D341Med (cell line): ENCODE measurements at regions not wholly inside any gene's neighbourhood (a gene's known extent, or its start where the extent isn't known, plus 50 kb on each side); places are given as distances from the start of the nearest gene placed in this dataset.

Experiments
- DNase-seq: peaks from one replicate; pipeline ENCODE4 v3.0.0; 2012; ENCODE audit warnings: low spot score

DNA sequence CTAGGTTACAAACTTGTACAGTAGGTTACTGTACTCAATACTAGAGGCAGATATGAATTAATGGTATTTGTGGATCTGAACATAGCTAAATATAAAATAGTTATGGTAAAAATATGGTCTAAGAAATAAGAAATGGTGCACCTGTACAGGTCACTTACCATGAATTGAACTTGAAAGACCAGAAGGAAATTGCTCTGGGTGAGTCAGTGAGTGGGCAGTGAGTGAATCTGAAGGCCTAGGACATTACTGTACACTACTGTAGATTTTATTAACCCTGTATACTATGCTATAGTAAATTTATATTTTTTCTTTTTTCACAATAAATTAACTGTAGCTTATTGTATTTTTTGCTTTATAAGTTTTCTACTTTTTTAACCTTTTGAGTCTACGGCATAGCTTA lies 1020.4 kb downstream of the CDH18 start:
- DNase-seq: no peak

DNA sequence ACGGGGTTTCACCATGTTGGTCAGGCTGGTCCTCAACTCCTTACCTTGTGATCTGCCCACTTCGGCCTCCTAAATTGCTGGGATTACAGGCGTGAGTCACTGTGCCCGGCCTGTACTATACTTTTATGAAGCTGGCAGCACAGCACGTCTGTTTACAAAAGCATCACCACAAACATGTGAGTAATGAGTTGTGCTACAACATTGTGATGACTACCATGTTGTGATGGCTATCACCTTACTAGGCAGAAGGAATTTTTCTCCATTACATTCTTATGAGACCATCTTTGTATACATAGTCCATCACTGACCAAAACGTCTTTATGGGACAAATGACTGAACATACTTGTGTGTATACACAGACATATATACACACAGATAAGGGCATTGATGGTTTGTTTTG lies 1019.0 kb downstream of the CDH18 start:
- no peak for DNase-seq

DNA sequence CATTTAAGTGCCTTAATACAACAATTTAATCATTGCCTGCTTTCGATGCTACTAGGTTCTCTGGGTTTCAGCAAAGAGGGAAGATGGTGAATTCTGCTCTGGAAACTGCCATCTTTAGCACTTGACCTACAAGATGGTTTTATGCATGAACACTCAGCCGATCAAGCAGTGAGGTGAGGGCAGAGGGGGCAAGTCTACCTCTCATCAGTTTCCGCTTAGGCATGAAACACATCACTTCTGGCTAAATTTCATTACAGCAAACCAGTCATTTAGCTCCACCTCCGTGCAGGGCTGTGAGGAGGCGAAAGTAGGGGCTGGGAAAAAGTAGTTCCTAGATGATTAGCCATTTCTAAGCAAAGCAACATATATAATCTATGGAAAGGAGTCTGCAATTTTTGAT lies 1018.0 kb downstream of the CDH18 start:
- DNase-seq: no peak

DNA sequence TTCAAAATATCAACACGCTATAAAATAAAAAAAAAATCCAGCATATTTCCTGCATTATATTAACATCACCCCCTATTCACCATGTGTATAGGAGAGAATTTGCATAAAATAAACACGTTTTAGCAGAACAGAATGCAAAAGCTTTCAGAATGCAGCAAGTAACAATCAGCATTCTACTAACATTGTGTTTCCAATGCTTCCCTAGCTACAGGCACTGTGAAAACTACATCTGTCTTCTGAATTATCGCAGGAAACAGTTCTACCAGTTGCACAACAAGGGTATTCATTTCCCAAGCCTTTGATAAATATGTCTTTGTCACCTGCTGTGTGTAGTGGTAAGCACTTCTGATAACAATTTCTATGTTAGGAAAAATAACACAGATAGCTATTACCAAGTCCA lies 1015.8 kb downstream of the CDH18 start:
- no peak for DNase-seq

DNA sequence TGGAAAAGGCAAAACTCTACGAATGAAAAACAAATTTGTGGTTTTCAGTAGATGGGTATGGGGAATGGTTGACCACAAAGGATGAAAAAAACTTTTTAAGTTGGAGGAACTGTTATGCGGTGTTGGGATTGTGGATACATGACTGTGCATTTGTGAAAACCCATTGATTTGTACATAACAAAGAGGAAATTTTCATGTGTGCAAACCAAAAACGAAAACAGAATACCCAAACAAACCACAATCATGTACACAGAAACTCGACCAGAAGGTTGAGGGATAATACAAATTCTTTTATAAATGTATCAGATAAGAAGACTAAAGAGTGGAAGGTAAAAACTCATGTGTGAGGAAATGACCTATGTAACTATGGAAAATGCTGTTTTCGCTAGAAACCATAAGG lies 1012.4 kb downstream of the CDH18 start:
- no peak for DNase-seq

DNA sequence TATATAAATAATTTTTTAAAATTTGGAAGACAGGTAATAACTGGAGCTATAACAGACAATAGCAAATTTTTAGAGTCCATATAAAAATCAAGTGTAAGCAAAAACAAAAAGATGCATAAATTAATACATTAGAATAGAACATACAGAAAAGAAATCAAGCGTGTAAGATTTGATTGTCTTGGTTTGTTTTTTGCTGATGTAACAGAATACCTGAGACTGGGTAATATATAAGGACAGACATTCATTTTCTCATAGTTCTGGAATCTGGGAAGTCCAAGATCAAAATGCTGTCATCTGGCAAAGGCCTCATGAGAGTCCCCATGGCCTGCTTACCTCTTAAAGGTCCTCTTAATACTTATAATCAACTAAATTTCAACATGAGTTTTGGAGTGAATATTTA lies 1010.1 kb downstream of the CDH18 start:
- DNase-seq: no peak

DNA sequence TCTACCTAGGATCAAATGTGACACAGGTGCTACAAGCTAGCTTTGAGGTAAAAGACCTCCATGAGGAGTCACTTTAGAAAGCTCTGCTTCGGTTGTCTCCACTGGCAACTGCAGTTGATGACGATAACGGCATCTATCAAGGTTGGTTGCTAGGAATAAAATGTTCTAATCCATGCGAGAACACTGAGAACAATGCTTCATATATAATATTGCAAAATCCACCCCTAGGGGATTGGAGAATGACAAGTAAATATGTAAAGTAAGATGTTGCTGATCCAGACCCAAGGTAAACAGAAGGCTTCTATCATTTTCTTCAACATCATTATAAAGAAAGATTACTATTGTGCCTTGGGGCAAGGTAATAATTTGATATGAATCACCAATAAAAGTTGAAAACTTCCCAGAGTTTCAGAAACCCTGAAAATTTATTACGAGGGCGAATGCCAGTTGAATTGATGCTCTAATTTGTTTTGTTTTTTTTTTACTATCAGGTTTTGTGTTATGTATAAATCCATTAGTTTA lies 1003.4 kb downstream of the CDH18 start:
- DNase-seq: no peak

DNA sequence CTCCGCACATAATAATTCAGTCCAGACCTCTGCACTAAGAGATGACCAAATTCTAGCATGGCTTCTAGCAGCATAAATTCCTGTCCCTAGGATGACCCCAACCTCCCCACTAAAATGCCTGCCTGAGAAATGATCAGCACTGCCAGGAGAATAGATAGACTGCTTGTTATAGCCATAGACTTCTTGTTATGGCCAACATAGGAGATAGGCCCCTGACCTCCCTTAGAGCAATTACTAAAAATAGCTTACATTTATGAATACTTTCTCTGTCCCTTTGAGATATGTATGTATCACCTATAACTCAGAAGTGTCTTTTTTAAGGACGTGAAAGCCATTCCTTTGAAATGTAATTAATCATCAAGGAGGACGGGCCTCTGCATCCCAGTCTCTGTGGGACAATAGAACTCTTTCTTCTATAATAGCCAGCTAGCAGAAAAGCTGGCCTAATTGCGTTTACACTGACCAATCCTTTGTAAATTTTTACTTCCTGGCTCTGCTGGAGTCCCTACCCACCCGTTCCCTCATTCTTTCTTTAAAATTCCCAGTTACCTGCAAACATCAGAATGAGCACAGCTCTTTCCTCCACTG lies 1002.7 kb downstream of the CDH18 start:
- no peak for DNase-seq

DNA sequence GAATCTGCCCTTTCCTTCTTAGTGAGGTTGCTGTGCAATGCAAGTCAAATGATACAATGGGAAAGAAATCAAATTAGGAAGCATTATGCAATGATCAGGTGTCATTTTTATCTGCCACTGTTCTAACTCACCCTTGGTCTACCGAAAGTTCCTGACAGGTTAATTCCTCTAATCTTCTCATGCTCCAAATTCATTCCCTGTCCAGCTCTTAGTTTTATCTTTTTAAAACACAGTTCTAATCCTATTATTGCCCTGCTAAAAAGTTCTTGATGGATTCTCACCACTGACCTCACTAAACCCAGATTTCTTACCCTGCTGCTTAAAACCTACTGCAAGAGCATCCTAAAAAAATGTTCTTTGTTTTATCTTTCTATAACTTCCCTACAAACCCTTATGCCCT lies 1000.9 kb downstream of the CDH18 start:
- DNase-seq: no peak

DNA sequence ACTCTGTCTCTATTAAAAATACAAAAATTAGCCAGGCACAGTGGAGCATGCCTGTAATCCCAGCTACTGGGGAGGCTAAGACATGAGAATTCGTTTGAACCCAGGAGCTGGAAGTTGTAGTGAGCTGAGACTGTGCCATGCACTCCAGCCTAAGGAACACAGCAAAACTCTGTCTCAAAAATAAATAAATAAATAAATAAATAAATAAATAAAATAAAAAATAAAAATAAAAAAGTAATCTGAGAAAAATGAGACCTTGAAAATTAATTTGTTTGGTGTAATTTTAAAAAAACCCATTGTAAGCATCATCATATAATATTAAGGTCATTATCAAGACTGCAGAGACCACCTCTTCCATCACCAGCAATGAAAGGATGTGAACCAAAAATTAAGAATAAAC lies 997.1 kb downstream of the CDH18 start:
- DNase-seq: no peak

DNA sequence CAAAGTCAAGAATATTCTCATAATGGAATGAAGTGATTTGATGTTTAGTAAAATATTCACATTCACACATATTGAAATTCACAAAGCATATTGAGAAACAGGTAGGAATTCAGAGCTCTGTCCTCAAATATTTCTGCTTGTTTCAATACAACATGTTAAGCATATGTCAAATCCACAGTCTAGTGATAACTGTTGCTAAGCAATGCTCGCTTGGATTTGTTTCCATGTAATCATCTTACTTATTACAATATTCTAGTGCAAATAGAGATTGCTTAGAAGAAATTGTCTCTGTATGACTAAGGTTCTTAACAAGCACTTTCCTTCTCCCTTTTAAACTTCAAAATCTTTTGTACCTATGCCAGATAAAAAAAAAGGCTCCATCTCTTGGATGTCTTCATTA lies 995.7 kb downstream of the CDH18 start:
- DNase-seq: no peak

DNA sequence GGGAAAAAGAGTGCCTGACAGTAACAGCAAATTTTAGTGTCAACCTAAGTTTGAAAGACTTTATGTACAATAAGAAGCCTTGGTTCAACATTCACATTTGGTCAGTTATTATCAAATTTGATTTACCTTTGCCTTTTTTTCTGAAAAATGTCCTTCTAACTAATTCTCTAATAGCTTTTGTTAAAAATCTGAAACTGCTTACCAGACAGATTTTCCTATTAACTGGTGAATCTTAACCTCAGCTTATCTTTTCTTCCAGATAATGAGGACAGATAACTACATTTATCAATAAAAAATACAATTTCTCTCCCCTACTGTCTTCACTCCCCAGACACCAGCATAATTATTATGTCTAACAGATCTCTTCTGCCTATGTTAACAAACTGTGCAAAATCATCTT lies 988.5 kb downstream of the CDH18 start:
- no peak for DNase-seq

DNA sequence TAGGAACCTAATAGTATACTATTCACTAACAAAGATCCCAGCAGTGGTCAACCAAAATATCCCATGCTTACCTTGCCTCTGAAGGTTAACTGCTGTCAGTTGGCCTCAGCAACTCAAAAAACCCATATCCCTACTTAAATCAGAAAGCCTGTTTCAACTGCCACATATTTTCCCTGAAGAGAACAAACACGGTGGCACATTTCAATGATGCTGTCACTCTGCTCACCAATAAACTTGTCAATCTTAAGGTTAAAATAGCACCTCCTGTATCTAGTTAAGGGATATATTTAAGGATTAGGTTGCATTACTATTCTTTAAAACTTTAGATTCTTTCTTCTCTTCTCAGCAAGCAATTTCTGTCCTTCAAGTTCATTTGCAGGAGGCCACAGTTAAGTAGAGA lies 986.9 kb downstream of the CDH18 start:
- DNase-seq: no peak

DNA sequence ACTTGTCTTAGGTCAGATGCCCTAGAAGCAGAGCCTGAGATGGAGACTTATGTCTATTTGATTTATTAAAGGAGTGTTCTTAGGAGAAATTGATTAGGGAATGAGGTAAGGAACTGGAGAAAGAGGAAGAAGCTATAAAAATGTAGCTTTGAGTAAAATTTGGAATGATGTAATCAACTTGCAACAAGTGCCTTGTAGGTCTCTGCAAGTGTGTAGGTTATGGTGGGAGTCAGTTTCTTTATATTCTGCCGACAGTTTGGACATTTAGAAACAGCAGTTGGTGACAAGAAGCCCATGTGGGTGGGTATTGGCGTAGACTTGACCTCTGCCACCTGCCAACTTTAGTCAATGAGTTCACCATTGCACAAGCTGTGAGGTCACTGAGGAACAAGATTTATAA lies 986.5 kb downstream of the CDH18 start:
- DNase-seq: no peak

DNA sequence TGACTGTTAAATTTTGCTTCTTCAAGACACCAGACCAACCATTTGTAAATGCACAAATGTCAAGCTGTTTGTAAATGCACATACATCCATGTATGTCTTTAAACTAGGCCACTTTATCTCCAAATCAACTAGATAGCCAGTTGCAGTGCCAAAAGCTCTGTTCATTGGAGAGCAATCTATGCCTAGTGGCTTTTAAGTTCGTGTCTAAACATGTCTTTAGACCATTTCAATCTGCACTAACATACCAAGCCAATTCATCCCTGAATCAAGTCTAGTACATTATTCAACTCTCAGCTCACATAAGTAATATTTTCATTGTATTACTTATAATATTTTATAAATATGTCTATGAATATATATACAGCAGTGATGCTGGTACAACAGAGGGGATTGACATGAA lies 985.9 kb downstream of the CDH18 start:
- DNase-seq: no peak

DNA sequence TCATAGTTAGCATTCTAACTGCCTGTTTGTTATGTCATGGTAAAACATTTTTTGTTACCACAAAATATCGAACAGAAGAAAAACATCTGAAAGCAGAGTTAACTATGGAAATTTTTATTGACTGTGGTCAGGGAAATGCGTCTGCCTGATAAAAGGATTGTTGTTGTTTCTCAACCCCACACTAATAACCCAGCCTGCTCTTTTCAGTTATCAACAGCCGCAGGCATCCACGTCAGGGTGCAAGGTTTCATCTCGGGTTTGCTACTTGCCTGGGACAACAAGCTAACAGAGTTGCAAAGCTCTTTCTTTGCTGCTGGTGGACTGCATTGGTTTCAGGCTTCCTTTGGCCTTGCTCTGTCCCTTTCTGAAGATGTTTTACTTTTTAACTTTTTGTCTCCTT lies 969.2 kb downstream of the CDH18 start:
- DNase-seq: no peak

DNA sequence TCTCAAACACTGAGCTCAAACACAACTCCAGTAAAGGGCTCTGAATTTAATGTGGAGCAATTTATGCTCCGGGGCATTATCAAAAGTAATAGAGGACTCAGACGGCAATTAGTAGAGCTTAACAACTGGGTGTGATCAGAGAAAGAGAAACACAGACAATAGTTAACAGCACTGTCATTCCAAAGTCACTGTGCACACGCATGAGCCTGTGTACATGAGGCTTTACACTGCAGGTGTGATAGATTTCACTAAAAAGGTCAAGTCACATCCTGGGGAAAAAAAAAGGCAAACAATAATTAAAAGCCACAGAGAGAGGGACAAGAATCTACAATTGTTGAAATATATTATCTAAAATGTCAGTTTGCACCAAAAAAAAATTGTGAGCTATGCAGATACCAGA lies 956.5 kb downstream of the CDH18 start:
- no peak for DNase-seq

DNA sequence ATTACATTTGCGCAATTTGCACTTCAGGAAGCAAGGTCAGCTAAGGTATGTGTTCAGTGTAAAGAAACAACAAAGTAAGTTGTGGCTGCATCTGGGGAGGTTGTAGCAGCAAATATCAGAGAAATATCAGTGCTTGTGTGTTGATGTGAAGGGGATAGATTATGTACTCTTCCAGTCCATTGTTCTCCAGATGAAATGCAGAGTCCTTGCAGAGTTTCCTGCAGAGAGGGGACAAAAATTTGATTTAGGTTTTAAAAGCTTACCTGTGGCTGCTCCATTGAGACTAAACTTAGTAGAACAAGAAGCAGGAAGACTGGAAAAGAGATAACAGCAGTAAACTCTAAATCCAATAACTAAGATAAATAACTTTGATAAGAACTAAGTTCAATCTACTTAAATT lies 952.2 kb downstream of the CDH18 start:
- DNase-seq: no peak

DNA sequence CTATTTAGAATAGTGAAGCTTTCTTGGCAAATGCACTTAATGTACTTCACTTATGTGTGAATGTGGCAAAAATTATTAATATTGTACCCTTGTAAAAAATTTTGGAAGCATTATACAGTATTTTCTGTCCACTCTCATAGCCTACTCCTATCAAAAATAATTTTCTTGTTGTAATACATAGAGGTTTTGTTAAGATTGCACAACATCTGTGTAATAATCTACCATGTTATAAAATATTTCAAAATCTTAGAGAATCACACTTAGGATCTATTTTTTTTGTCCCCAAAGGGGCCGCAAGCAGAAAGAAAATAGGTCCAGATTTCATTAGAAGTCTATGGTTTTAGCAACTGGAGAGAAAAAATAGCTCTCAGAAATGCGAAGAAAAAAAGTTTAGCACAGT lies 945.9 kb downstream of the CDH18 start:
- no peak for DNase-seq

DNA sequence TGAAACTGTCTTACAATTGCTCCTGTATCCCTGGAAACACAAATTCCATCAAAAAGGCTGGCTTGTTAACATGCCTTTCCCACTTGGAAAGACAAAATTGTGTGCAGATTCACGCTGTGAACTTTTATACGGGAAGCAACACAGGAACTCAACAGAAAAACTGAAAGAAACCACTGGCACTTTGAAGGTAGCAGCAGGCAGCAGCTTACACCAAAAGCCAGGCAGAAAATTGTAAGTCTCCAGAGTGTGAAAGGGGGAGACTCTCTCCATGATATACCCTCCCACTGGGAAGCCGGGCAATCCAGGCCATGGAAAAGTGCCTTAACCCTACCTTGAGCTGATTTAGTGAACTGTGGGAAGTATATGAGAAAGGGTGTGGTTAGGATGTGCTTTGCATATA lies 943.7 kb downstream of the CDH18 start:
- DNase-seq: no peak

DNA sequence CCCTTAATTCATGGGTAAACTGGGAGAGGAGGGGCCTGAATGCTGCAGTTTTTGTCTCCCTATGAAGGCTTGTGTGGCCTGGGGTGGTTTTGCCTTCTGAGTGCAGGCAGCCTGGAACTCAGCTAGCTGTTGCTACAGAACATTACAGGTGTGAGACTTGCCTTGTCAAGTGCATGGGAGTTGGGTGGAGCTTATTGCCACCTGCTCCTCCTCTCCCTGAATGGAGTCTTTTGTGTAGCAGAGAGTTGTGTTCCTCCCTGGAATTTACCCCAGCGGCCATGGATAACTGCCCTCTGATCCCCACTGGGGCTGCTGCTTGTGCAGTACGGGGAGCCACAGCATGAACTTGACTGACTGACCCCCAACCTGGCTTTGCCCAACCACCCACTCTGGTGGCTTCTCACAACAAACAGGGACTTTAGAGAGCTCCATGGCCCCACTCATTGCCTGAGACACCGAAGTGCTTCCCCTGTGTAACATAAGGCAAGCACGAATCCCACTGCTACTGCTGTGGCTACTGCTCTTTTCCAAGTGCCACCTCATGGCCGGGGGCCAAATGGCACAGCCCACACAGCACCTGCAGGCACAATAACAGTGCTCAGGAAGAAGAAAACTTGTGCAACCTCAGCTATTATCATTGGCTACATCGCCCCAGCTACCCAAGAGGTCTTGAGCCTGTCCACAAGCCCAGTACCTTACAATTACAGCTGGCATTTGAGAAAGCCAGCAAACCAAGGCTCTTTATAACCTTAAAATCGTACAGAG lies 942.9 kb downstream of the CDH18 start:
- no peak for DNase-seq

DNA sequence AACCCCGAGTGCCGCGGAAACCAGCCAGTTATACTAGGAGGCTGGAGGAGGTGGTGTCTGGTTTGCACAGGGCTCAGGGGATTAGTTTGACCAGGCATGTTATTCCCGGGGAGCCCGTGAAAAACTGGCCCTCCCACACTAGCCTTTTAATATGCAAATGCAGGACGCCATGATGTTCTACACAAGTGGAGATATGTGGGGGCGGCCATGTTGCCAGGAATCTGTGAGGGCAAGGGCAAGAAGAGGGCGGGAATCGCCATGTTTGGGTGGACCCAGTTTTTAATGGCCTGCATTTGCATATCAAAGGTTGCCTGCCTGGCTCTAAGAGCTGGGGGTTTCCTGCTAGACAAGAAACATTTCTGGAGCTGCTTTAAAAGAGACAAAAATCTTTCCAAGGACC lies 940.7 kb downstream of the CDH18 start:
- no peak for DNase-seq

DNA sequence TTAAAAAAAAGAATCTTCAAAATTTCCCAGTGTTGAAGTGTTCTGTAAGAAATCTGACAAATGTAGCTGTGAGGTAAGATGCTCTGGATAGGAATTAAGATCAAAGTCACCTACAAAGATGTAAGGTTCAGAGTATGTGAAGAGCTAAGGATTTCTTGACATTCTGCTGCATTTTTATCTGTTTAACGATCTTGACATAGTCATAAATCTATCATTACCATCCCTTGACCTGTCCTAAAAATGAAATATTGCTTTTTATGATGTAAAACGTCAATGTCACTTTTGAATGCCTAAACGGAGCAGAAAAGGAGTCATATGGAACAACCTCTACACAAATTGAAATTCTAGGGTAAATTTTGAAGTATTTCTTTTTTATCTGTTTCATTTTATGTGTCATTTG lies 939.3 kb downstream of the CDH18 start:
- DNase-seq: no peak

DNA sequence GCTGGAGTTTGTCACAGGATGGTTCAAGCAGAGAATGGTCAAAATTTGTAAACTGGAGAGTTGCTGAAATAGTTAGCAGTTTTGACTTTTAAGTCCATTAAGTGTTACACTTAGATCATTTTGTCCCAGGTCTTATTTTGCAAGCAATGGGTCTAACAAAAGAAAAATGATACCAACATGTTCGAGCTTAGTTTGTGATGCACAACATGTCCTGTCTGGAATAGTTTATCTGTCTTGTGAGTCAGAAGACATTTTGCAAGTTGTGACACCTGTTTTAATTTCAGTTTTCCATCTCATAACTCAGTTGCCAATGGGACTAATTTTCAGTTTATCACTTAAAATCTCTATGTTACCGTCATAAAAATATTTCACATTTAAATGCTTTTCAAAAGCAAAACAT lies 929.8 kb downstream of the CDH18 start:
- DNase-seq: no peak
